Astrocyte of the spinal cord (primary cell): ENCODE measurements at regions not wholly inside any gene's neighbourhood (a gene's known extent, or its start where the extent isn't known, plus 50 kb on each side); places are given as distances from the start of the nearest gene placed in this dataset.

ENCODE experiments used
- DNase-seq: peaks from one replicate; pipeline ENCODE4 v3.0.0; 2011; ENCODE audit warnings: low read depth, low spot score
- H3K4me3 ChIP-seq: 2 replicates; pipeline ENCODE4 v1.5.1; 2011; ENCODE audit warnings: low read depth, mild to moderate bottlenecking, low read length, moderate library complexity
- CTCF ChIP-seq: IDR thresholded peaks from 2 replicates; pipeline ENCODE4 v1.5.1; 2012; ENCODE audit warnings: low read depth, mild to moderate bottlenecking, low read length, inconsistent platforms
- in situ Hi-C: cut with HindIII; loops from 2 replicates; pipeline ENCODE4 v1.10.0; 2017; ENCODE audit warnings: low sequenced_read_pairs

GRCh38 chr7:22875470-22875869 is 52.8 kb upstream of the TOMM7 start:
- no peak for TF ChIP-seq CTCF
- no peak overlapping the region for H3K4me3 ChIP-seq
- in situ Hi-C loops = no loop called here
- no peak for DNase-seq

- in situ Hi-C loops = no loop called here
- H3K4me3 ChIP-seq = no peak overlapping the region
- no peak for TF ChIP-seq CTCF
- no peak for DNase-seq
These were observed 52.3 kb upstream of the TOMM7 start for GRCh38 chr7:22874904-22875303.
